ENCODE measurements at regions not wholly inside any gene's neighbourhood (a gene's known extent, or its start where the extent isn't known, plus 50 kb on each side); places are given as distances from the start of the nearest gene placed in this dataset.
A peak's percentile ranks its signal among the peaks of the same experiment; 100 is the strongest.

GRCh38 chr1:221125976-221126375, 246.7 kb downstream of the HLX start:
- H3K27me3 ChIP-seq: no peaks in the 10 kb centered on the region
- H3K9me3 ChIP-seq: no peaks in the 10 kb centered on the region
- H3K36me3 ChIP-seq: no peaks in the 10 kb centered on the region
- TF ChIP-seq, protein P1, sequence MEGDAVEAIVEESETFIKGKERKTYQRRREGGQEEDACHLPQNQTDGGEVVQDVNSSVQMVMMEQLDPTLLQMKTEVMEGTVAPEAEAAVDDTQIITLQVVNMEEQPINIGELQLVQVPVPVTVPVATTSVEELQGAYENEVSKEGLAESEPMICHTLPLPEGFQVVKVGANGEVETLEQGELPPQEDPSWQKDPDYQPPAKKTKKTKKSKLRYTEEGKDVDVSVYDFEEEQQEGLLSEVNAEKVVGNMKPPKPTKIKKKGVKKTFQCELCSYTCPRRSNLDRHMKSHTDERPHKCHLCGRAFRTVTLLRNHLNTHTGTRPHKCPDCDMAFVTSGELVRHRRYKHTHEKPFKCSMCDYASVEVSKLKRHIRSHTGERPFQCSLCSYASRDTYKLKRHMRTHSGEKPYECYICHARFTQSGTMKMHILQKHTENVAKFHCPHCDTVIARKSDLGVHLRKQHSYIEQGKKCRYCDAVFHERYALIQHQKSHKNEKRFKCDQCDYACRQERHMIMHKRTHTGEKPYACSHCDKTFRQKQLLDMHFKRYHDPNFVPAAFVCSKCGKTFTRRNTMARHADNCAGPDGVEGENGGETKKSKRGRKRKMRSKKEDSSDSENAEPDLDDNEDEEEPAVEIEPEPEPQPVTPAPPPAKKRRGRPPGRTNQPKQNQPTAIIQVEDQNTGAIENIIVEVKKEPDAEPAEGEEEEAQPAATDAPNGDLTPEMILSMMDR (IDR thresholded peaks at IDR 0.05): no peak
- TF ChIP-seq POLR2A (IDR thresholded peaks at IDR 0.05): no peak
- no peak for TF ChIP-seq POLR2AphosphoS5 (IDR thresholded peaks at IDR 0.05)
- no peak for TF ChIP-seq EP300 (IDR thresholded peaks at IDR 0.05)
- DNase-seq: no peak
- WGBS, 2 donors: 88 to 95% methylated on average over 5 of the region's 5 CpGs
- H3K27ac ChIP-seq: no peak overlapping the region
- ATAC-seq (ENCODE audit: low FRiP score in 2 of 2): no peak
- H3K4me1 ChIP-seq: no peaks in the 10 kb centered on the region
- H3K4me3 ChIP-seq: no peak overlapping the region

DNA sequence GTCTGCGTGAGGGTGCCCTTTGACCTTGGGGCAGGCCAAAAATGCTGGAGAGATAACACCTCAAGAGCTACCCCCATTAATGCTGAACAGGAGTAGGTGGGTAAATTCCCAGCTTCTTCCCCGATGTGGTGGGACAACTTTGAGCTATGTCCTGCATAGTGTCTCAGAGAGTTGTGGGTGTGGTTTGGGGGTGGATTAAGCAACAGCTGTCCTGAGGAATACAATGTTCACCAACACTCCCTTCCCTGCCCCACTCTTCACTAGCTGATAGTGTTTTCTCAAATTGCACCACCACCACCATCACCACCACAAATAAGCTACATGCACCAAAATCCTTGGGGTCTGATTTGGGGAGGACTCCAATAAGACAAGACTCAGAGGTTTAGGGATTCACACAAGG, 258.4 kb downstream of the HLX start:
- TF ChIP-seq POLR2AphosphoS5 (IDR thresholded peaks at IDR 0.05): no peak
- TF ChIP-seq, protein P1 (IDR thresholded peaks at IDR 0.05): no peak
- no peak for TF ChIP-seq POLR2A (IDR thresholded peaks at IDR 0.05)
- TF ChIP-seq EP300 (IDR thresholded peaks at IDR 0.05): no peak
- Histone ChIP-seq H3K9me3 (no peaks in the 10 kb centered on the region), H3K27ac (no peak overlapping the region), H3K27me3 (no peaks in the 10 kb centered on the region), H3K36me3 (no peaks in the 10 kb centered on the region), H3K4me3 (no peak overlapping the region), H3K4me1 (no peaks in the 10 kb centered on the region)
- ATAC-seq (ENCODE audit: low FRiP score in 2 of 2) (no peak), DNase-seq (no peak)
- WGBS, 2 donors: 71 to 74% methylated on average over 2 of the region's 2 CpGs

DNA sequence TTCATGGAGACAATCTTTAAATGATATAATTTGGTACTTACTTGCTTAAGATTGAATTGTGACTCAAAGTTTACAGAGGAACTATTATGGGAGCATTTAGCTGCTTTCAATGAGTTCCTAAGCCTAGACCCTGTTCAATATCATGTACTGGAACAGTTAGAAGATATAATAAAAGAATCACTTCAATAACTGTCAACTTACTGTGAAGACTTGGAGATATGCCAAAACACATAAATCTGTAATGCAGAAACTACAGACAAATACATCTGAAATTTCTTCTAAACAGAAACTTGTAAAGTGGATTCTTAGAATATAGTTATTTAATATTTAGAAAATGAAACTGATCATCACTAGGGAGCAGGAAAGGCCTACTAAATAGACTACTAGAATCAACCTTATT, 259.3 kb downstream of the HLX start:
- ATAC-seq (ENCODE audit: low FRiP score in 2 of 2) (no peak), DNase-seq (no peak)
- no peaks in the 10 kb centered on the region for H3K27me3 ChIP-seq
- no peak overlapping the region for H3K27ac ChIP-seq
- H3K36me3 ChIP-seq: no peaks in the 10 kb centered on the region
- H3K4me3 ChIP-seq: no peak overlapping the region
- TF ChIP-seq EP300 (IDR thresholded peaks at IDR 0.05) (no peak), POLR2AphosphoS5 (IDR thresholded peaks at IDR 0.05) (no peak), POLR2A (IDR thresholded peaks at IDR 0.05) (no peak)
- TF ChIP-seq, protein P1 (IDR thresholded peaks at IDR 0.05): no peak
- H3K4me1 ChIP-seq: no peaks in the 10 kb centered on the region
- no peaks in the 10 kb centered on the region for H3K9me3 ChIP-seq

DNA sequence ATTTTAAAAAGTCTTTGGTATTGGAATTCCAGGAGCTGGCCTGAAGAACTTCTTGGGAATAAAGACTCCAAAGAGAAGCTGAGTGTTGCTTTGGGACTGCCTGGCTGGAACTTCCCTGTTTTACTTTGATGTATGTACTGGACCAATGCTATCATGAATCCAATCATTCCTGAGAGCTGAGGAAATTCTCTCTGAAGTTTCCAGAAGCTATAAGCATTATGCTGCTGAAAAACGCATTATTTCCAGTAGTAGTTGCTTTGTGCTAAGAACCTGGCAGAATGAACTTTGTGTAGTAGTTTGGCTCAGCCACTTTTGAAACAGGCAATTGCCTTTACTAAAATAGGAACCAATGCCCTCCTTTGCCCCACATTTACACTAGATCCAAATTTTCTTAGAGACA, 260.7 kb downstream of the HLX start:
- DNase-seq: no peak
- no peak overlapping the region for H3K27ac ChIP-seq
- no peak overlapping the region for H3K4me3 ChIP-seq
- H3K9me3 ChIP-seq: no peaks in the 10 kb centered on the region
- WGBS, 2 donors: 70 to 82% methylated on average over 1 of the region's 1 CpG
- H3K27me3 ChIP-seq: no peaks in the 10 kb centered on the region
- H3K4me1 ChIP-seq: no peaks in the 10 kb centered on the region
- TF ChIP-seq, protein P1 (IDR thresholded peaks at IDR 0.05): no peak
- TF ChIP-seq EP300 (IDR thresholded peaks at IDR 0.05) (no peak), POLR2AphosphoS5 (IDR thresholded peaks at IDR 0.05) (no peak), POLR2A (IDR thresholded peaks at IDR 0.05) (no peak)
- no peak for ATAC-seq (ENCODE audit: low FRiP score in 2 of 2)
- no peaks in the 10 kb centered on the region for H3K36me3 ChIP-seq

DNA sequence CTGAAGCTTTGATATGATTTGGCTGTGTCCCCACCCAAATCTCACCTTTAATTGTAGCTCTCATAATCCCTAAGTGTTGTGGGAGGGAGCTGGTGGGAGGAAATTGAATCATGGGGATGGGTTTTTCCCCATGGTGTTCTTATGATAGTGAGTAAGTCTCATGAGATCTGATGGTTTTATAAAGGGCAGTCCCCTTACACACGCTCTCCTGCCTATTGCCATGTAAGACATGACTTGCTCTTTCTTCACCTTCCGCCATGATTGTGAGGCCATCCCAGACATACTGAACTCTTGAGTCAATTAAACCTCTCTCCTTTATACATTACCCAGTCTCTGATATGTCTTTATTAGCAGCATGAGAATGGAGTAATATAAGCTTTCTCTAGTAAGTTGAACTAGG, 261.9 kb downstream of the HLX start:
- H3K4me1 ChIP-seq: no peaks in the 10 kb centered on the region
- no peak for DNase-seq

More for the DNA sequence above, 261.9 kb downstream of the HLX start:
- ATAC-seq (ENCODE audit: low FRiP score in 2 of 2): no peak
- Histone ChIP-seq H3K9me3 (no peaks in the 10 kb centered on the region), H3K36me3 (no peaks in the 10 kb centered on the region), H3K27me3 (no peaks in the 10 kb centered on the region), H3K4me3 (no peak overlapping the region), H3K27ac (peak overlapping the region in 1 of 4 donors; percentile 0)
- WGBS, 2 donors: 93 to 95% methylated on average over 2 of the region's 2 CpGs
- TF ChIP-seq POLR2AphosphoS5 (IDR thresholded peaks at IDR 0.05) (peak in 1 of 2 donors; percentile 27), POLR2A (IDR thresholded peaks at IDR 0.05) (no peak)
- TF ChIP-seq, protein P1 (IDR thresholded peaks at IDR 0.05): no peak

All from upper lobe of left lung (tissue), 6 donors.